HepG2 (cell line): ENCODE measurements at regions not wholly inside any gene's neighbourhood (a gene's known extent, or its start where the extent isn't known, plus 50 kb on each side); places are given as distances from the start of the nearest gene placed in this dataset.

ENCODE experiments used
- ATAC-seq: fragments of 200-7000 bp; cut with Tn5 transposase; 3 replicates; pipeline ENCODE4 v1.9.1; 2020; ENCODE audit warnings: mild to moderate bottlenecking, moderate library complexity
- BruUV-seq: library from RNA; stranded (reverse); fragments of 400-500 nt; replicated peaks from 2 replicates; lab custom pipeline; 2021; lab: Mats Ljungman, UMichigan
- CTCF ChIA-PET: fragments of 300-600 bp; formaldehyde crosslinking; extraction: SDS; loops from one replicate; lab custom pipeline; 2021; ENCODE audit warnings: low total read pairs, inconsistent platforms, low intra/inter-chr PET ratio; lab: Yijun Ruan, JAX
- POLR2A ChIA-PET: fragments of 350-600 bp; sonication (Branson Sonifier 250); formaldehyde crosslinking; loops from one replicate; lab custom pipeline; 2020; ENCODE audit warnings: antibody characterized with exemption, inconsistent platforms; lab: Yijun Ruan, JAX
- DNase-seq: peaks from one replicate; pipeline ENCODE4 v3.0.0-alpha.2; 2015; ENCODE audit warnings: low spot score
- FAIRE-seq: peaks from 3 replicates; lab custom pipeline; 2011; peaks lifted over from hg19 to GRCh38; lab: Jason Lieb, UNC
- H2AFZ ChIP-seq: one replicate; pipeline ENCODE4 v1.6.1; 2011; ENCODE audit warnings: low read length, inconsistent platforms
- H3K27ac ChIP-seq: fragments of 300-600 bp; 3 replicates; pipeline ENCODE4 v1.8.0; 2011; ENCODE audit warnings: mixed run types, mild to moderate bottlenecking, mixed read lengths, low read length, inconsistent platforms; ENCODE audit not compliant: insufficient read depth; ENCODE audit errors: extremely low read length
- H3K27me3 ChIP-seq, 2 experiments: fragments of 200-600 bp in 1 of 2; 2 replicates in 1 of 2; 3 replicates in 1 of 2; pipeline versions ENCODE4 v1.6.0 to v1.8.0; 2011; ENCODE audit warnings: low read length in 2 of 2, mild to moderate bottlenecking in 2 of 2, moderate library complexity in 2 of 2, inconsistent platforms in 1 of 2; ENCODE audit not compliant: insufficient read depth in 2 of 2, control insufficient read depth in 1 of 2
- H3K36me3 ChIP-seq, 2 experiments: fragments of 200-600 bp in 1 of 2; replicated peaks in 1 of 2; 2 replicates in 1 of 2; 3 replicates in 1 of 2; pipeline versions ENCODE4 v1.5.1 to v1.8.0; 2011; ENCODE audit warnings: low read length in 2 of 2, inconsistent platforms in 1 of 2; ENCODE audit not compliant: insufficient read depth in 2 of 2, control insufficient read depth in 1 of 2
- H3K4me1 ChIP-seq: 2 replicates; pipeline ENCODE4 v1.5.1; 2012; ENCODE audit warnings: low read length, inconsistent platforms; ENCODE audit not compliant: insufficient read depth
- H3K4me2 ChIP-seq: 2 replicates; pipeline ENCODE4 v1.6.0; 2011; ENCODE audit warnings: low read depth, low read length, inconsistent platforms
- H3K4me3 ChIP-seq, 3 experiments: fragments of 200-600 bp in 1 of 3; sonication (generic), shearing (Covaris generic) in 1 of 3; replicated peaks in 1 of 3; 2 replicates each; pipeline ENCODE4 v1.5.1; 2011 to 2016; ENCODE audit warnings: low read length in 3 of 3, inconsistent platforms in 2 of 3, low read depth in 2 of 3, mild to moderate bottlenecking in 2 of 3, control low read depth in 1 of 3, mixed read lengths in 1 of 3; ENCODE audit not compliant: insufficient read depth in 1 of 3
- H3K79me2 ChIP-seq: one replicate; pipeline ENCODE4 v1.6.1; 2011; ENCODE audit warnings: low read length, inconsistent platforms; ENCODE audit not compliant: insufficient read depth
- H3K9ac ChIP-seq: 2 replicates; pipeline ENCODE4 v1.6.0; 2011; ENCODE audit warnings: mild to moderate bottlenecking, low read depth, low read length, inconsistent platforms; ENCODE audit not compliant: insufficient read depth
- H3K9me3 ChIP-seq: 2 replicates; pipeline ENCODE4 v1.5.1; 2012; ENCODE audit warnings: mild to moderate bottlenecking, low read length
- H4K20me1 ChIP-seq: 2 replicates; pipeline ENCODE4 v1.6.0; 2011; ENCODE audit warnings: inconsistent platforms, mild to moderate bottlenecking, low read length, moderate library complexity; ENCODE audit not compliant: insufficient read depth
- EHMT2 ChIP-seq: fragments of 200-600 bp; sonication (generic); IDR thresholded peaks from 2 replicates; pipeline ENCODE4 v1.7.0; 2017; ENCODE audit warnings: antibody characterized with exemption, low read depth, low read length, borderline replicate concordance
- FOXP4 ChIP-seq: sonication (generic); formaldehyde crosslinking; IDR thresholded peaks from 2 replicates; pipeline ENCODE4 v1.4.0; 2020; ENCODE audit warnings: missing genetic modification reagents
- PAX8 ChIP-seq: sonication (generic); formaldehyde crosslinking; IDR thresholded peaks from 2 replicates; pipeline ENCODE4 v1.8.0; 2022; ENCODE audit warnings: mild to moderate bottlenecking, missing genetic modification reagents, borderline replicate concordance
- PHB2 ChIP-seq: fragments of 450-650 bp; IDR thresholded peaks from 2 replicates; pipeline ENCODE4 v1.6.1; 2018; ENCODE audit not compliant: partially characterized antibody
- RFX1 ChIP-seq: fragments of 450-650 bp; IDR thresholded peaks from 2 replicates; pipeline ENCODE4 v1.6.1; 2017
- SMAD3 ChIP-seq: sonication (generic); formaldehyde crosslinking; IDR thresholded peaks from 2 replicates; pipeline ENCODE4 v1.4.0; 2020; ENCODE audit warnings: missing genetic modification reagents
- SNAPC4 ChIP-seq: sonication (generic); formaldehyde crosslinking; IDR thresholded peaks from 2 replicates; pipeline ENCODE4 v1.4.0; 2020; ENCODE audit warnings: mild to moderate bottlenecking, missing genetic modification reagents
- ZFP36L2 ChIP-seq: sonication (generic); formaldehyde crosslinking; IDR thresholded peaks from 2 replicates; pipeline ENCODE4 v1.4.0; 2020; ENCODE audit warnings: missing genetic modification reagents
- ZNF761 ChIP-seq: sonication (generic); formaldehyde crosslinking; conservative IDR thresholded peaks from 2 replicates; pipeline ENCODE4 v1.4.0; 2020; ENCODE audit warnings: mild to moderate bottlenecking, missing genetic modification reagents
- WGBS: methylation state at CpG from one replicate; pipeline ENCODE4 v1.1.6; 2017; ENCODE audit warnings: low lambda C conversion rate; 5-methylcytosine and 5-hydroxymethylcytosine counted together
- in situ Hi-C: cut with HindIII; loops from 2 replicates; pipeline ENCODE4 v1.10.0; 2017; ENCODE audit warnings: low pct_unique_long_range_greater_than_20kb; ENCODE audit not compliant: extremely low pct_ligation_motif_present
- intact Hi-C: fragments of 100-400 bp; cut with micrococcal nuclease; formaldehyde crosslinking; loops from one replicate; pipeline ENCODE4 v1.10.0; 2022; ENCODE audit not compliant: unreplicated experiment
- TF ChIP-seq, protein P1 (sequence below): sonication (generic); formaldehyde crosslinking; IDR thresholded peaks from 2 replicates; pipeline ENCODE4 v1.4.0; 2020; ENCODE audit warnings: low read depth, mild to moderate bottlenecking, missing genetic modification reagents
- TF ChIP-seq, protein P2 (sequence below): sonication (generic); formaldehyde crosslinking; IDR thresholded peaks from 2 replicates; pipeline ENCODE4 v1.9.0; 2021; ENCODE audit warnings: missing genetic modification reagents, mild to moderate bottlenecking, borderline replicate concordance

GRCh38 chr14:85301506-85301905 is 228.4 kb upstream of the FLRT2 start:
- CTCF ChIA-PET, result no interaction called here
- no peak overlapping the region for H3K9ac ChIP-seq

More at GRCh38 chr14:85301506-85301905, 228.4 kb upstream of the FLRT2 start:
- FAIRE-seq (no peak), ATAC-seq (no peak), DNase-seq (no peak)
- Histone ChIP-seq H3K27me3 (no peaks in the 10 kb centered on the region; a peak in 1 of 5 replicates), H3K9me3 (peaks cover 87% of the 10 kb centered on the region), H3K27ac (no peak overlapping the region), H3K79me2 (no peaks in the 10 kb centered on the region), H4K20me1 (no peaks in the 10 kb centered on the region), H2AFZ (no peak overlapping the region), H3K4me3 (no peak overlapping the region), H3K4me1 (no peaks in the 10 kb centered on the region), H3K4me2 (no peak overlapping the region), H3K36me3 (no peaks in the 10 kb centered on the region)
- no TSS peak for BruUV-seq
- intact Hi-C loops (no loop called here), in situ Hi-C loops (no loop called here)
- POLR2A ChIA-PET, result no interaction called here
- TF ChIP-seq, protein P1, sequence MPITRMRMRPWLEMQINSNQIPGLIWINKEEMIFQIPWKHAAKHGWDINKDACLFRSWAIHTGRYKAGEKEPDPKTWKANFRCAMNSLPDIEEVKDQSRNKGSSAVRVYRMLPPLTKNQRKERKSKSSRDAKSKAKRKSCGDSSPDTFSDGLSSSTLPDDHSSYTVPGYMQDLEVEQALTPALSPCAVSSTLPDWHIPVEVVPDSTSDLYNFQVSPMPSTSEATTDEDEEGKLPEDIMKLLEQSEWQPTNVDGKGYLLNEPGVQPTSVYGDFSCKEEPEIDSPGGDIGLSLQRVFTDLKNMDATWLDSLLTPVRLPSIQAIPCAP (CRISPR knock-in tag), result no peak
- TF ChIP-seq, protein P2, sequence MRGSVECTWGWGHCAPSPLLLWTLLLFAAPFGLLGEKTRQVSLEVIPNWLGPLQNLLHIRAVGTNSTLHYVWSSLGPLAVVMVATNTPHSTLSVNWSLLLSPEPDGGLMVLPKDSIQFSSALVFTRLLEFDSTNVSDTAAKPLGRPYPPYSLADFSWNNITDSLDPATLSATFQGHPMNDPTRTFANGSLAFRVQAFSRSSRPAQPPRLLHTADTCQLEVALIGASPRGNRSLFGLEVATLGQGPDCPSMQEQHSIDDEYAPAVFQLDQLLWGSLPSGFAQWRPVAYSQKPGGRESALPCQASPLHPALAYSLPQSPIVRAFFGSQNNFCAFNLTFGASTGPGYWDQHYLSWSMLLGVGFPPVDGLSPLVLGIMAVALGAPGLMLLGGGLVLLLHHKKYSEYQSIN (CRISPR knock-in tag), result no peak
- TF ChIP-seq ZNF761 (CRISPR knock-in tag) (no peak), PAX8 (CRISPR knock-in tag) (no peak), FOXP4 (CRISPR knock-in tag) (no peak), ZFP36L2 (CRISPR knock-in tag) (no peak), PHB2 (no peak), SNAPC4 (CRISPR knock-in tag) (no peak), SMAD3 (no peak), EHMT2 (no peak), RFX1 (no peak)
- 3% methylated on average over 4 of the region's 4 CpGs for WGBS
